GM12892 (cell line): ENCODE measurements at regions not wholly inside any gene's neighbourhood (a gene's known extent, or its start where the extent isn't known, plus 50 kb on each side); places are given as distances from the start of the nearest gene placed in this dataset.

Experiments used
- DNase-seq: peaks from one replicate; pipeline ENCODE4 v3.0.0; 2011; ENCODE audit not compliant: insufficient read length
- FAIRE-seq: peaks from 2 replicates; lab custom pipeline; 2011; peaks lifted over from hg19 to GRCh38; lab: Jason Lieb, UNC
- POLR2A ChIP-seq: IDR thresholded peaks from 2 replicates; pipeline ENCODE4 v1.6.1; 2011; ENCODE audit warnings: low read depth, low read length, control low read depth
- POLR2AphosphoS5 ChIP-seq: IDR thresholded peaks from 2 replicates; pipeline ENCODE4 v1.6.1; 2011; ENCODE audit warnings: low read depth, low read length, control low read depth
- TAF1 ChIP-seq: IDR thresholded peaks from 2 replicates; pipeline ENCODE4 v1.6.1; 2011; ENCODE audit warnings: low read depth, mild to moderate bottlenecking, control low read depth, low read length, borderline replicate concordance

- no peak for FAIRE-seq
- TF ChIP-seq POLR2AphosphoS5 (no peak), TAF1 (no peak), POLR2A (no peak)
- DNase-seq = no peak
Measured at GRCh38 chr6:130520221-130520620, 154.4 kb downstream of the TMEM200A start.

DNA sequence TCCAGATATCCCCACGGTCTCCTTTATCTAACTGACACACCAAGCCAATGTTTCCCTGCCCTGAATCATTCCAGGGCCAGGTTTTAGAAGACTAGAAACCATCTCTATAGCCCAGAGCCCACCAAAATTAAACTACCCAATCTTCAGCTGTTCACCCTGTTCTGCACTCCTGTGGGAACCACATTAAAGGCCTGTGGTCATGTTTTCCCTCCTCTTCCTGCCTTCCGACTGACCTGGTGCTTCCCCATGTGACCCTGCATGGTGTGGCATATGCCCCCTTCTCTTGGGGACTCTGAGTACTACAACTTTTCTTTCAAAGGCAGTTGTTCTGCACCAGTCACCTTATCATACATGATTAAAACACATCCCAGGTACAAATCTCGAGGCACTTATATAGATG lies 155.0 kb downstream of the TMEM200A start:
- no peak for FAIRE-seq
- no peak for DNase-seq
- TF ChIP-seq POLR2AphosphoS5 (no peak), POLR2A (no peak), TAF1 (no peak)

- DNase-seq (no peak), FAIRE-seq (no peak)
- TF ChIP-seq POLR2AphosphoS5 = no peak
- no peak for TF ChIP-seq TAF1
- no peak for TF ChIP-seq POLR2A
Measured at GRCh38 chr6:130524552-130524951, 158.7 kb downstream of the TMEM200A start.

- DNase-seq = no peak
- FAIRE-seq = peak; percentile 48
- no peak for TF ChIP-seq POLR2AphosphoS5
Measured at GRCh38 chr6:130525408-130525807, 159.6 kb downstream of the TMEM200A start.

- no peak for FAIRE-seq
- TF ChIP-seq POLR2A = no peak
- no peak for TF ChIP-seq TAF1
- no peak for TF ChIP-seq POLR2AphosphoS5
- no peak for DNase-seq
Measured at GRCh38 chr6:130526466-130526865, 160.6 kb downstream of the TMEM200A start.

- no peak for TF ChIP-seq POLR2AphosphoS5
- no peak for TF ChIP-seq POLR2A
- DNase-seq (no peak), FAIRE-seq (no peak)
Measured at GRCh38 chr6:130527173-130527572, 161.4 kb downstream of the TMEM200A start.

DNA sequence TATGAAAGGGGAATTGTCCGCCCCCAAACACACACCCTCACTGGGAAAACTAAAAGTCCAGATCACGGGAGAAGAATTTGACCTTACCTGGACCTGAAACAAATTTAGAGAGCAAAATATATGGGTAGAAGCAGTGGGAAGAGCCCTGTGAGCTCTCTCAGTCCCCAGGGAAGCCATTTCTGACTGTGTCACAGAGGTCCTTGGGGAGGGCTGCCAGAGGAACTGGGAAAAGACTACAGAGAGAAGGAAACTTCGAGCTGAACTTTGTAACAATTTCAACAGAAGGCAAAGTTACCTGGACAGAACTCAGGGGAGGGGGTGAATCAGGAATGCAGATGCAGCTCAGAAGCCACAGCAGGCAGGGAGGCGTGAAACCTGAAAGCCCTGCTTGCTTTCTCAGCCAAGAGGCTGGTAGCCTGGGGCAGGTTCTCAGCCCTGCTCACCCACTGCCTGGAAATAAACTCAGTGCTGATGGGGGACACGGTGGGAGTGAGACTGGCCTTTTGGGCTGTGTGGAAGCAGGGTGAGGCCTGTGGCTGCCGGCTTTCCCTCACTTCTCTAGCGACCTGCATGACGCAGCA lies 163.8 kb downstream of the TMEM200A start:
- no peak for TF ChIP-seq POLR2AphosphoS5
- TF ChIP-seq TAF1 = no peak
- no peak for TF ChIP-seq POLR2A
- FAIRE-seq = no peak

DNA sequence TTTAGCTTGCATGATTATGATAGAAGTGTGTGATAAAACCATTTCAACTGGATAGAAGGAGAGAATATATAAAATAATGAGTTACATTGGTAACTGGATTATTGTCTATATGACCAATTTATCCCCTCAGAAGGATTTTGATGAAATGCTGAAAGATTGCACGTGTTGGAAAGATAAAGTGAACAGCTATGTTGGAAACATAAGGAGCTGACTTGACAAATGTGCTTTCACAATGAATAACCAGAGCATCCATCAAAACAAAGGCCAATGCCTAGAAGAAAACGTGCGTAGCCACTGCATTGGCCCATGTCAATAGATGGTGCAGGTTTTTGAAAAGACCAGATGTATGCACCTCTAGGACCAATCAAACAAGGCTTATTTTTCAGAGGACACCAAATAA lies 168.8 kb downstream of the TMEM200A start:
- TF ChIP-seq POLR2A (no peak), POLR2AphosphoS5 (no peak), TAF1 (no peak)
- no peak for FAIRE-seq

More for the DNA sequence above, 163.8 kb downstream of the TMEM200A start:
- DNase-seq = no peak

DNA sequence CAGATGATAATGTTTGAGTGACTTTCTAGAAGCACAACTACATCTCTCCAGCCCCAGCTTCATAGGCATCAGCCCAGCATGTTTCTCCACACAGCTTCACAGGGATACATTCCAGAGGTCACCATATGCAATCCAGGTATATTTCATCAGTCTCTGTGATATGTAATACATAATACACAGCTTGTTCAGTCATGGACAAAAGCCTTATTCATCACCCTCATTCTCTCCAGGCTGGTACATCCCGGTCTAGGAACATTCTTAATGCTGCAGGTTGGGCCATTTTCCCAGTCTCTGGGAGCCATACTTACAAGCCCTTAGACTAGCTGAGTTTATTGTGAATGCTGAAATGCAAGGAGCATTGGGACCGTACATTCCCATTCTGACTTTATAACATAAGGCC lies 169.4 kb downstream of the TMEM200A start:
- TF ChIP-seq POLR2A = no peak
- TF ChIP-seq POLR2AphosphoS5 = no peak
- no peak for TF ChIP-seq TAF1
- DNase-seq = no peak
- FAIRE-seq = no peak

More for the DNA sequence above, 168.8 kb downstream of the TMEM200A start:
- no peak for DNase-seq

GRCh38 chr6:130537447-130537846 lies 171.6 kb downstream of the TMEM200A start:
- no peak for DNase-seq
- FAIRE-seq = no peak
- TF ChIP-seq TAF1 (no peak), POLR2AphosphoS5 (no peak), POLR2A (no peak)

DNA sequence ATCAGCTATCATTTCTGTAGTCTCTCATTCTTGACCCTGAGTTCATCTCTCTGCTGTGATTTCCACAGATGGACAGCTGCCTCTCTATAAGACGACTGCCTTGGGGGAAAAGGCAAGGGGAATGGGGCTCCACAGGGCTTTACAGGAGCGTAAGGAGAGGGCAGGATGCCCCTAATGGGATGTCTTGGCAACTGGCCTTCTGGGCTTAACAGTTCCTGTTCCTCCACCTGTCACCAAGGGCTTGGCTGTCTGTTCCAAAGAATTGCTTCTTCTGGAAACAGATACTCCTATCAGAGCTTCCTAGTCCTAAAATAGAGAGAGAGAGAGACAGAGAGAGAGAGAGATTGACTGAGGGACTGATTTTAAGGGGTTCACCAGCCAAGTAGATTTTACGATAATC lies 181.9 kb downstream of the TMEM200A start:
- FAIRE-seq (no peak), DNase-seq (no peak)
- no peak for TF ChIP-seq TAF1
- no peak for TF ChIP-seq POLR2A
- TF ChIP-seq POLR2AphosphoS5 = no peak

DNA sequence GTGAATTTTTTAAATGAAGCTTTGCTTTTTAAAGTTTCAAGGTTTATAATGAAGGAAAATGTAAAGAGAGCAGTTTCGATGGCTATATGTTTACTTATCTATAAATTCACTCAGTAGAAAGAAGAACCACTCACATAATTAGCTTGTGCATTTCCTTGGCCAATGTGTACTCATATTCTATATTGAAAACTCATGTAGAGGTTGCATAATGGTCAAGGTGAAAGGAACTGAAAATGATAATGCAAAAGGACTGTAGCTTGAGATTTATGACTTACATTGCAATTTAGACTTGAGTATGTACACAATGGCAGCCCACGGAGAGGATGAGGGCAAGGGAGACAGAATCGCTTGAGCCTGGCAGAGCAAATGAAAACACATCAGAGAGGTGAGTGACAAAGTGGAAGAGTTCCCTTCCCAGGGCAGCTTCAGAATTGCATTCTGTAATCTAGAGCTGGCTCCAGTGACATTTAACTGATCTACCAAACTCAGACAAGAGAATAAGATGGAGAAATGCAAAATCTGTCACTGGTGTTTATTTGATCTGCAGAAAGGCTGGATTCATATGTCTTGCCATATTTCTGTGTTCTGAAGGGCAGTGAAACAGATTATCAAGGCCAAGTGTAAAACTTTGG lies 191.8 kb downstream of the TMEM200A start:
- DNase-seq (no peak), FAIRE-seq (peak; percentile 69)
- TF ChIP-seq POLR2AphosphoS5 = no peak
- TF ChIP-seq POLR2A = no peak
- TF ChIP-seq TAF1 = no peak
